Fibroblast of lung (primary cell): ENCODE measurements at regions not wholly inside any gene's neighbourhood (a gene's known extent, or its start where the extent isn't known, plus 50 kb on each side); places are given as distances from the start of the nearest gene placed in this dataset.

Source experiments
- EZH2 ChIP-seq: IDR thresholded peaks from 2 replicates; pipeline ENCODE4 v1.5.1; 2012; ENCODE audit warnings: low read length, control low read depth, mild to moderate bottlenecking; ENCODE audit errors: missing control alignments
- TF ChIP-seq, protein P1 (sequence below), 2 donors: IDR thresholded peaks in 1 of 2; conservative IDR thresholded peaks in 1 of 2; 1 replicate in 1 of 2; 2 replicates in 1 of 2; pipeline ENCODE4 v1.5.1; 2011 to 2012; ENCODE audit warnings: low read length in 2 of 2, control low read depth in 1 of 2, inconsistent platforms in 1 of 2, low read depth in 1 of 2, mild to moderate bottlenecking in 1 of 2

DNA sequence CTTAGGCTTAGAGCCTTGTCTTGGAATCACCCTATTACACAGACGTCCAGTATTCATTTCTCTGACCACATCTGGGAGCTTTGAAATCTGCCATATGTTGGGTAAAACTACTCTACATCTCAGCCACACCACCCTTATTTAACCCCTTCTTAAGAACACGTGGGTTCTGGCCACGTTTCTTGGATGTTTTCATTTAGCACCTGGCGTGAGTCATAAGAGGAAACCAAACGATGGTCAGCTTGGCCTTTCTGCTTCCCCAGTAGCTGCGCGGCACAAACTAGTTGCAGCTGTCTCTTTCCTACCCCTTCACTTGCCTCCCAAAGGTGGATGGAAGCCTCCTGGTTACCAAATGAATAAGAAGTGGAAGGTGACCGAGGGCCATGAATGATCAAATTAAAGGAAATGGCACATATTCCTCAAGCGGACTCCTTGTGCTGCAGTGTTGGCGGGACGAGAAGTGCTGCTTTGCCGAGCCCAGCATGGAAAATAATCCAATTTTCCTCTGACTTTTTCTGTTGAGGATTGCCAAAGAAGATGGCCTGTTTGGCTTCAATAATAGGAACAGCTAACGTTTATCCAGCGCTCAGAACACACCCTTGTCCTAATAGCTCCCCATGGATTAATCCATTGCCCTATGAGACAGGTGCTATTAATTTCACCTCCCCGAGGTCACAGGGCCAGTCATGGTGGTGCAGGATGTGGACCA is 154.1 kb downstream of the ZNF664 start:
- TF ChIP-seq, protein P1, sequence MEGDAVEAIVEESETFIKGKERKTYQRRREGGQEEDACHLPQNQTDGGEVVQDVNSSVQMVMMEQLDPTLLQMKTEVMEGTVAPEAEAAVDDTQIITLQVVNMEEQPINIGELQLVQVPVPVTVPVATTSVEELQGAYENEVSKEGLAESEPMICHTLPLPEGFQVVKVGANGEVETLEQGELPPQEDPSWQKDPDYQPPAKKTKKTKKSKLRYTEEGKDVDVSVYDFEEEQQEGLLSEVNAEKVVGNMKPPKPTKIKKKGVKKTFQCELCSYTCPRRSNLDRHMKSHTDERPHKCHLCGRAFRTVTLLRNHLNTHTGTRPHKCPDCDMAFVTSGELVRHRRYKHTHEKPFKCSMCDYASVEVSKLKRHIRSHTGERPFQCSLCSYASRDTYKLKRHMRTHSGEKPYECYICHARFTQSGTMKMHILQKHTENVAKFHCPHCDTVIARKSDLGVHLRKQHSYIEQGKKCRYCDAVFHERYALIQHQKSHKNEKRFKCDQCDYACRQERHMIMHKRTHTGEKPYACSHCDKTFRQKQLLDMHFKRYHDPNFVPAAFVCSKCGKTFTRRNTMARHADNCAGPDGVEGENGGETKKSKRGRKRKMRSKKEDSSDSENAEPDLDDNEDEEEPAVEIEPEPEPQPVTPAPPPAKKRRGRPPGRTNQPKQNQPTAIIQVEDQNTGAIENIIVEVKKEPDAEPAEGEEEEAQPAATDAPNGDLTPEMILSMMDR (conservative IDR thresholded peaks at IDR 0.05 in 1 of 2, IDR thresholded peaks at IDR 0.05 in 1 of 2; ENCODE audit: low read depth in 1 of 2, low read length in 2 of 2), result no peak
- TF ChIP-seq EZH2, result no peak
